GM12875 (cell line): ENCODE measurements at regions not wholly inside any gene's neighbourhood (a gene's known extent, or its start where the extent isn't known, plus 50 kb on each side); places are given as distances from the start of the nearest gene placed in this dataset.

ENCODE experiments used
- H3K4me3 ChIP-seq: one replicate; pipeline ENCODE4 v1.5.1; 2011; ENCODE audit warnings: low read depth, low read length, control low read depth
- TF ChIP-seq, protein P1 (sequence below): IDR thresholded peaks from 2 replicates; pipeline ENCODE4 v1.5.1; 2011; ENCODE audit warnings: low read depth, mild to moderate bottlenecking, control low read depth, inconsistent platforms, low read length, moderate library complexity, borderline replicate concordance; ENCODE audit not compliant: insufficient read depth

DNA sequence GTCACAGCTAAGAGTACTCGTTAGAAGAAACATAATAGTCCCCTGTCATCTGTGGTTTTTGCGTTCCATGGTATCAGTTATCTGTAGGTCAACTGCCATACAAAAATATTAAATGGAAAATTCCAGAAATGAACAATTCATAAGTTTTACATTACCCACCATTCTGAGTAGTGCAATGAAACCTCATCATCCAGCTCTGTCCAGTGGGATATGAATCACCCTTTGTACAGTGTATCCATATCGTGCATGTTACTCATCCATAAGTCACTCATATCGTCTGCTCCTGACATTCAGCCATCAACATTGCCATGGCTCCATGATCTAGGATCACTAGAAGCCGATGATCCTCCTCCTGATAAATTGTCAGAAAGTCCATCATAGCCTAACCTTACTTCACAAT is 174.9 kb upstream of the C11orf87 start:
- H3K4me3 ChIP-seq: no peak overlapping the region
- TF ChIP-seq, protein P1, sequence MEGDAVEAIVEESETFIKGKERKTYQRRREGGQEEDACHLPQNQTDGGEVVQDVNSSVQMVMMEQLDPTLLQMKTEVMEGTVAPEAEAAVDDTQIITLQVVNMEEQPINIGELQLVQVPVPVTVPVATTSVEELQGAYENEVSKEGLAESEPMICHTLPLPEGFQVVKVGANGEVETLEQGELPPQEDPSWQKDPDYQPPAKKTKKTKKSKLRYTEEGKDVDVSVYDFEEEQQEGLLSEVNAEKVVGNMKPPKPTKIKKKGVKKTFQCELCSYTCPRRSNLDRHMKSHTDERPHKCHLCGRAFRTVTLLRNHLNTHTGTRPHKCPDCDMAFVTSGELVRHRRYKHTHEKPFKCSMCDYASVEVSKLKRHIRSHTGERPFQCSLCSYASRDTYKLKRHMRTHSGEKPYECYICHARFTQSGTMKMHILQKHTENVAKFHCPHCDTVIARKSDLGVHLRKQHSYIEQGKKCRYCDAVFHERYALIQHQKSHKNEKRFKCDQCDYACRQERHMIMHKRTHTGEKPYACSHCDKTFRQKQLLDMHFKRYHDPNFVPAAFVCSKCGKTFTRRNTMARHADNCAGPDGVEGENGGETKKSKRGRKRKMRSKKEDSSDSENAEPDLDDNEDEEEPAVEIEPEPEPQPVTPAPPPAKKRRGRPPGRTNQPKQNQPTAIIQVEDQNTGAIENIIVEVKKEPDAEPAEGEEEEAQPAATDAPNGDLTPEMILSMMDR: no peak

DNA sequence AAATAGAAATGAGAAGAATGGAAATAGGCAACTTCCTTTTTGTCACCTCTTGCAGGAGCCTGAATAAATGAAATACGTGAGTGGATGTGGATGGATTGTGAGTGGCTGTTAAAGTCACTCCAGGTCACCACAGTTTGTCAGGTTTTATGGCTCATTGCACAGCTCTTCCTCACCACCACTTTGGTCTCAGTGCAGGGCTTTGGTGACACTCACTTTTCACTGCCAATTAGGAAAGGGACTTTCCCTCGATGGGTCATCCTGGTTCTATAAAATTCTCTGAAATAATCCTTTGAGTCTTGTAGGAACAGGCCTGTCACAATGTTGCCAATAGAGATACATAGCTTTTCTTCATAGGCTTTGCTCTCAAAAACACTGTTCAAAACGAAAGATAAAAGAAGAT is 172.4 kb upstream of the C11orf87 start:
- TF ChIP-seq, protein P1: no peak
- H3K4me3 ChIP-seq: no peak overlapping the region

DNA sequence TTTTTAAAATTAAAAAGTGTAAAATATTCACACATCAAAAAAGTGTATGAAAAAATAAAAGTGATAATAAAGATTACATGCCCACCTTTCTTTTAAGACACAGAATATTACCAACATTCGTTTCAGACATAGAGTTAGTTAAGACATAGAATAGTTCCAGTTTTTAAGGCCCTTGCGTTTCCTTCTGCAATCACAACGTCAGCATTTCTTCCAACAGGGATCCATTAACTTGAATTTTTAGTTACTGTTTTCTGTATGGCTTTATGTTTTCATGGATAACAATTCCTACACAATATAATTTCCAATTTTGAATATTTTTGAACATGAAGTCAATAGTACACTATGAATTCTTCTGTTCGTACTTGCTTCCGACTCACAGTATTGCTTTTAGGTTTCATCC is 170.8 kb upstream of the C11orf87 start:
- TF ChIP-seq, protein P1: no peak
- H3K4me3 ChIP-seq: no peak overlapping the region

DNA sequence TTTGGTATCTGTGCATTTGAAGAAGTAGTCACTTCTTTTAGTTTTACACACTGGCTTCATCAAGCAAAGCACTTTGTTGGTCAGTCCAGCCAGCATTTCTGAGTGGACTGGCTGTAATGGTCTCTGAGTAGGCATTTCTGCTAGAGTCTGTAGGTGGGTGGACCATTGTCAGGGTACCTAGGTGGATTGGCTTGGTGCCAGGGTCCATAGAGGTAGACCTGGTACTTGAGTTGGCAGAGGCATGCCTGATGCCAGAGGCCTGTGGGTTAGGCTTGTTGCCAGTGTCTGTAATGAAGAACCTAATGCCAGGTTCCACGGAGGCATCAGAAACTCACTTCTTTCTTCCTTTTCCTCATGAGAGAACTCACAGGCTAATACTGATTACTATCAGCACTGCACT is 157.9 kb upstream of the C11orf87 start:
- H3K4me3 ChIP-seq: no peak overlapping the region
- TF ChIP-seq, protein P1: no peak

DNA sequence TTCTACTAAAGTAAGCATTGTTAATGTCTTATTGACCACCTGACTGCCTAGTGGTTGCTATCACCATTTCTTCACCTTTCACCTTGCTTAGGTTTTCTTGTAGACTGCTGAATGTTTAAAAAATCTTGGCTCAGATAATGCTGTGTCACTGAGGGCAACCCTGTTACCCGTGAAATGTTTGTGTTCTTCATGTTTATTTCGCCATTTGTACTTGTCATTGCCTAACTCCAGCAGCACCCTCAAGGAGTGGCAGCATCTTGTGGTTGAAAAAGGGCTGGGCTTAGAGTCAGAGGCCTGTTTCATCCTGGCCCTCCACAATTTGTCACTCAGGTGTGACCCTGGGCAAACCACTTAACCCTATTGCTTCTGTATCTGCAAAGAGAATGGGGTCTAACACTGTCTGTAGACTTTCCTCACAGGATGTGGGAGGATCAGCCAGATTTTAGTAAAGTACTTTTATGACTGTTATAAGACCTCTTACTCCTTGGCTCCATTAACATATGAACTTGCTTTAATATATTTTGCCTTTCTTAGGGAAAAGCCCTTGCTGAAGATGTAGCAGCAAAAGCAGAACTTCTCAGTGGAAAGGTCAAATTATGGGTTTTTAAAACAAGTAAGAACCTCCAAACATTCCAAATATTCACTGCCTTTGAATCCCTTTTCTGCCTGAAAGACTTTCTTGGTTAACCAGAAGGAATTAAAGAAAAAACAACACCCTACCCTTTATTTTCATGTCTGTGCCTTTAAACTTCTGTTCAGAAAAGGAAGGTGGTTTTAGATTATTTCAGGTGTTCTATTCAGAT is 154.5 kb upstream of the C11orf87 start:
- H3K4me3 ChIP-seq: no peak overlapping the region
- TF ChIP-seq, protein P1: no peak

DNA sequence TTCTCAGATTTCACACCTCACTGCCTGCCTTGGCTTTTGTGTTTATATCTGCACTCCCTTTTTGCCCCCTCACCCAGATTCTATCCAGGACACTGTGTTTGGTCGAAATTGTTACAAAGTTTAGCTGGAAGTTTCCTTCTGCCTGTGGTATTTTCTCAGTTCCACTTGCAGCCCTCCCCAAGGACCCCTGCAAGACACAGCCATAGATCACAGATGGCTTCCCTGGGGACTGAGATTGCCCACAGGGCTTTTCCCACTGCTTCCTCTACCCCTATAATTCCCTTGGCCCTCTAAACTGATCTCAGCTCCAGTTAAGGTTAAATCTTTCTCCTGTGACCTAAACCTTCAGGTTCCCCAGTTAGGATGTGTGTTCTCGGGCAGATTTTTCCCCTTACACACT is 146.1 kb upstream of the C11orf87 start:
- no peak overlapping the region for H3K4me3 ChIP-seq
- TF ChIP-seq, protein P1: no peak

DNA sequence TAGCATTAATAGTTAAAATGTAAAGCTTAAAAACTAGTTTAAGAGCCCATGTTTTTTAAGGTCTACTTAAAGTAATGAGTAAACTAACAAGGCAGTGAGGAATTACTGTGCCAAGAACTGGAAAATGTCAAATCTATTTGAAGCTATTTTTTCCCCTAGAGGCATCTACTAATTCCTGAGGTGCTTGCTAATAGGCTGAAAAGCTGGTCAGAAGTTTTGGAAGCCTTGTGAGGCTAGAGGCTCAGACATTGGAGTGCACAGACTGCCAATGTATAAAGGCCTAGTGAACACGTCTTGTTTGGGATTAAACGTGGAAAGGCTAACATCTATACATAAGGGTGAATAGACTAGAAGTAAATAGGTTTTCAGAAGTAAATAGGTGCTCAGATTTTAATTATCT is 136.5 kb upstream of the C11orf87 start:
- TF ChIP-seq, protein P1: no peak
- H3K4me3 ChIP-seq: no peak overlapping the region
